Mesodermal cell (in vitro differentiated cells): ENCODE measurements at regions not wholly inside any gene's neighbourhood (a gene's known extent, or its start where the extent isn't known, plus 50 kb on each side); places are given as distances from the start of the nearest gene placed in this dataset.
"Not testable (repeated sequence)": the region's sequence is repeated elsewhere in the genome, so short reads cannot be mapped to it uniquely, and the experiment has no call there.

Source experiments
- H3K27ac ChIP-seq: 2 replicates; pipeline ENCODE4 v1.7.0; 2013; ENCODE audit warnings: mild to moderate bottlenecking, low read depth, low read length, moderate library complexity; ENCODE audit not compliant: severe bottlenecking
- H3K36me3 ChIP-seq: 2 replicates; pipeline ENCODE4 v1.7.1; 2013; ENCODE audit warnings: mild to moderate bottlenecking, low read length, moderate library complexity; ENCODE audit not compliant: control insufficient read depth, insufficient read depth
- H3K4me1 ChIP-seq: one replicate; pipeline ENCODE4 v1.7.1; 2013; ENCODE audit warnings: mild to moderate bottlenecking, low read length; ENCODE audit not compliant: insufficient read depth, control insufficient read depth, poor library complexity, severe bottlenecking
- H3K4me3 ChIP-seq: 2 replicates; pipeline ENCODE4 v1.7.0; 2013; ENCODE audit warnings: low read length, control low read depth, mild to moderate bottlenecking; ENCODE audit not compliant: insufficient read depth, poor library complexity, severe bottlenecking; ENCODE audit errors: extremely low read depth
- H3K9me3 ChIP-seq: 2 replicates; pipeline ENCODE4 v1.7.1; 2013; ENCODE audit warnings: mild to moderate bottlenecking, low read length, moderate library complexity; ENCODE audit not compliant: control insufficient read depth
- WGBS, 2 experiments: methylation state at CpG; one replicate each; pipeline ENCODE4 v1.1.5; 2013; ENCODE audit warnings: missing lambda C conversion rate in 2 of 2; ENCODE audit not compliant: insufficient coverage in 2 of 2; 5-methylcytosine and 5-hydroxymethylcytosine counted together

DNA sequence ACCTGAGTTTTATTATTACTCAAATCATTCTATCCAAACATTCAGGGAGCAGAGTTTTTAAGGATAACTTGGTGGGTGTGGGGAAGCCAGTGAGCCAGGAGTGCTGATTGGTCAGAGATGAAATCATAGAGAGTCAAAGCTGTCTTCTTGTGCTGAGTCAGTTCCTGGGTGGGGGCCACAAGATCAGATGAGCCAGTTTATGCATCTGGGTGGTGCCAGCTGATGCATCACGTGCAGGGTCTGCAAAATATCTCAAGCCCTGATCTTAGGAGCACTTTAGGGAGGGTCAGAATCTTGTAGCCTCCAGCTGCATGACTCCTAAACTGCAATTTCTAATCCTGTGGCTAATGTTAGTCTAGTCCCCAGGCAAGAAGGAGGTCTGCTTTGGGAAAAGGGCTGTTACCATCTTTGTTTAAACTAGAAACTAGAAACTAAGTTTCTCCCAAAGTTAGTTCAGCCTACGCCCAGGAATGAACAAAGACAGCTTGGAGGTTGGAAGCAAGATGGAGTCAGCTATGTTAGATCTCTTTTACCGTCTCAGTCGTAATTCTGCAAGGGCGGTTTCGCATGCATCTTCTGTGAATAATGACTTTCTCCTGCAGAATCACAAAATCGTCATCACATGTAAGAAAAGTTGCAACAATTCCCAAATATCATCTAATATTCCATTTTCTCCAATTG lies 97.5 kb downstream of the ZNF664 start:
- Histone ChIP-seq H3K4me1 (peaks cover 28% of the 10 kb centered on the region), H3K9me3 (peaks cover 12% of the 10 kb centered on the region)
- H3K36me3 ChIP-seq, H3K27ac ChIP-seq, H3K4me3 ChIP-seq: not testable (repeated sequence)
- 87 to 88% methylated on average over 5 to 7 of the region's 7 CpGs for WGBS, 2 experiments

DNA sequence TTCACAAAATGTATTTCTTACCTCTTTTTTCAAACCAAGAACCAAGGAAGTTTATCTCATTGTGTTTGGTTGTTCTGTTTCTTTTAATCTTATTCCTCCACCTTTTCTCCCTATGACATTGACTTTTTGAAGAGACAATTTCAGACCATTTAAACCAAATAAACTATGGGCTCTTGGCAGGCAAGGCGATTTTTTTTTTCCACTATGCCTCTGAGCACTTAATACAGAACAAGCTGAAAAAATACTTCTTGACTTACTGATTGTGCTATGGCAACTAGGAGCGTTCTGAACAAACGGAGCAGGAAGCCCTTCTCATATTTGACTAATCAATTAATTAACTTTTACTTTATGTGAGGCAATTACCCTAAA lies 98.0 kb downstream of the ZNF664 start:
- peaks cover 33% of the 10 kb centered on the region for H3K4me1 ChIP-seq
- H3K9me3 ChIP-seq = peaks cover 11% of the 10 kb centered on the region
- no peaks in the 10 kb centered on the region for H3K36me3 ChIP-seq
- H3K27ac ChIP-seq = no peak overlapping the region
- 92 to 100% methylated on average over 1 to 3 of the region's 3 CpGs for WGBS, 2 experiments
- no peak overlapping the region for H3K4me3 ChIP-seq

DNA sequence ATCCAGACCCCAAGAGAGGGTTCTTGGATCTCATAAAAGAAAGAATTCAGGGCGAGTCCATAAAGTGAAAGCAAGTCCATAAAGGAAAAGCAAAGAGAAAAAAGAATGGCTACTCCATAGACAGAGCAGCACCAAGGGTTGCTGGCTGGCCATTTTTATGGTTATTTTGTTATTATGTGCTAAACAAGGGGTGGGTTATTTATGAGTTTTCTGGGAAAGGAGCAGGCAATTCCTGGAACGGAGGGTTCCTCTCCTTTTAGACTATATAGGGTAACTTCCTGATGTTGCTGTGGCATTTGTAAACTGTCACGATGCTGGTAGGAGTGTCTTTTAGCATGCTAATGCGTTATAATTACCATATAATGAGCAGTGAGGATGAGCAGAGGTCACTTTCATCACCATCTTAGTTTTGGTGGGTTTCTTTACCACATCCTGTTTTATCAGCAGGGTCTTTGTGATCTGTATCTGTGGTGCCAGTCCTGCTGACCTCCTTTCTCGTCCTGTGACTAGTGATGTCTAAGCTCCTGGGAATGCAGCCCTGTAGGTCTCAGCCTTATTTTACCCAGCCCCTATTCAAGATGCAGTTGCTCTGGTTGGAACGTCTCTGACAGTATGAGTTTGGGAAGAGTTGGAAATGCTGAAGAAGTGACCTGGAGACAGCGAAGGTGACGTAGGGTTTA lies 100.5 kb downstream of the ZNF664 start:
- Histone ChIP-seq H3K36me3 (no peaks in the 10 kb centered on the region), H3K9me3 (no peaks in the 10 kb centered on the region), H3K4me3 (no peak overlapping the region), H3K27ac (peak overlapping the region; percentile 54), H3K4me1 (peaks cover 48% of the 10 kb centered on the region)
- WGBS, 2 experiments = 60 to 77% methylated on average over 4 to 6 of the region's 8 CpGs

DNA sequence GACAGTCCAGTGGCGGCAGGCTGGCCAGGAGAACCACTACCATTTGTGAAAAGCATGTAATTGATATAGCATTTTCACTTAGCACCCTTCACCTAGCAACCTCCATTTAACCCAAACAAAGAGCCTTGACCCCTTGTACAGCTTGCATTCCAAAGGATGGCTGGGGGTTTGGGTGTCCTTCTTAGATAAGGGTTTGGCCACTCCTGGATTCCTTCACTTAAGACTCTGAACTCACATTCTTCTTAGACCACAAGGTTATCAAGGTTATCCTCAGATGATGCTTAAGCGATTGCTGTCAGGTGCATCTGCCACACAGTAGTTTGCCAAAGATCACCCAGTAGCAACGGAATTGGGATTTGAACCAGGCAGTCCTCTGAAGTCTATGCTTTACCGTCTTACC lies 102.8 kb downstream of the ZNF664 start:
- Histone ChIP-seq H3K27ac (no peak overlapping the region), H3K36me3 (no peaks in the 10 kb centered on the region), H3K4me3 (no peak overlapping the region), H3K4me1 (peaks cover 48% of the 10 kb centered on the region), H3K9me3 (no peaks in the 10 kb centered on the region)
- WGBS, 2 experiments = 97 to 99% methylated on average over 3 of the region's 4 CpGs

DNA sequence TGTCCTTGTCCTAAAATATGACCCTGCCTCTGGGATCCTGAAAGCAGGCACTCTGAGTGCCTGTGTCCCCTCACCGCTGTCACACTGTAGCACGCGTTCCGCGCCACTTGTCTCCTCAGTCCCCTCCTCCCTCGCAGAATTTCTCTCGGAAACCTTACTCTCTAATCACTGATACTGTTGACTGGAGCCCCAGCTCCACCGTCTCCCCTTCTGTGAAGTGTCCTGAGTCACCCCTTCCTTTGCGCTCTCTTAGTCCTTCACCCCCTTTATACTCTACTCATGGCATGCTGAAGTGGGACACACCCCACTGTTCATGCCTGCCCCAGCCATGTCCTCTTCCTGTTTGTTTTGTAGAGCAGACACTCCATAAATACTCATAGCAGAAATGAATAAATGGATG lies 104.7 kb downstream of the ZNF664 start:
- H3K36me3 ChIP-seq = no peaks in the 10 kb centered on the region
- no peaks in the 10 kb centered on the region for H3K9me3 ChIP-seq
- no peak overlapping the region for H3K4me3 ChIP-seq
- H3K4me1 ChIP-seq = peaks cover 38% of the 10 kb centered on the region
- 89 to 97% methylated on average over 8 to 9 of the region's 9 CpGs for WGBS, 2 experiments
- no peak overlapping the region for H3K27ac ChIP-seq

DNA sequence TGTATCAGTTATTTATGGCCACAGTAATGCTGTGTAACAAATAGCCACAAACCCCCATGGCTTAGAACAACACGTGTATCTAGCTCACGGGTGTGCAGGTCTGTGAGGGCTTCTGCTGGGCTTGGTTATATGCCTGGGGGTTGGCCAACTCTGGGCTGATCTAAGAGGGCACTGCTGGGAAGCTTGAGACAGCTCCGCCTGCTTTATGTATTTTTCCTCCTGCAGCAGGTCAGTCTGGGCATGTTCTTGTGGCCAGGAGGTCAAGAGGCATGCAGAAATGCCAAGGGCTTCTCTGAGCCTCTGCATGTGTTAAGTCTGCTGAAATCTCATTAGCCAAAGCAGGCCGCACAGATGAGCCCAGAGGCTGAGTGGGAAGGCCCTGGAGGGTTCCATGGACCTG lies 105.8 kb downstream of the ZNF664 start:
- Histone ChIP-seq H3K27ac (no peak overlapping the region), H3K9me3 (no peaks in the 10 kb centered on the region), H3K4me1 (peaks cover 28% of the 10 kb centered on the region), H3K4me3 (no peak overlapping the region), H3K36me3 (no peaks in the 10 kb centered on the region)
- WGBS, 2 experiments = 96 to 97% methylated on average over 4 of the region's 4 CpGs

DNA sequence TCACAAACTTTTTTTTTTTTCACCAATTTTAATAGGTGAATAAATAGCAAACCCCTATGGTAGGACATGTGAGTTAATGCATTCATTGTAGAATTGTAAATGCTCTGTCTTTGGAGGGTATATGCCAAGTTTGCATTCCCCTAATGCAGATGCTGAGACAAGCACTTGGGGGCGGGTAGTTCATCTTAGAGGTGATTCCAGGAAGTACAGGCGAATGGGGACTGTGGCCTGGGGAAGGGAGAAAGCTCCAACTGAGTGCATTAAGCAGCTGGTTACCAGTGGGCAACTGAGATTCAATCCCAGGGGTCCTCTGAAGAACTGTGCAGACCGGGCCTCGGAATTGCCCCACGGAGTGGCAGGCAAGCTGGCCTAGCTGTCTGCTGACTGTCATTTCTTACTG lies 107.6 kb downstream of the ZNF664 start:
- H3K36me3 ChIP-seq = no peaks in the 10 kb centered on the region
- H3K9me3 ChIP-seq = no peaks in the 10 kb centered on the region
- H3K27ac ChIP-seq = no peak overlapping the region
- peaks cover 19% of the 10 kb centered on the region for H3K4me1 ChIP-seq
- H3K4me3 ChIP-seq = no peak overlapping the region
- 86 to 87% methylated on average over 4 to 5 of the region's 5 CpGs for WGBS, 2 experiments

DNA sequence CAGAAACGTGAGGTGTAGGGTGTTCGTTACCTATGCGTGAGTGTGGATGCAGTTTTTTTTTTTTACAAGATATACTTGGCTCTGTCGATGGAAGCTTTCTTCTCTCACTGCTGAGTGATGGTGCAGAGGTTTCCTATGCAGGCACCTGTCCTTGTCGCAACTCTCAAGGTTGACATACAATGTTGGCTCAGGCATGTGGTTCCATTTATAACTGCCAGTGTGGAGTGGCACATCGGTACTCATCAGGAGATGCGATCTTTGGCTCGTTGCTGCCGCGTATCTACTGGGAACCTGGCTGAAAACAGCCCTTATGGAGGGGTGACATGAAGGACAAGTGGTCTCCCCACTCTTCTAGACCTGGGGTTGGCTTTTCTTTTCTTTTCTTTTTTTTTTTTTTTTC lies 109.0 kb downstream of the ZNF664 start:
- WGBS, 2 experiments = 91 to 99% methylated on average over 10 of the region's 10 CpGs
- no peaks in the 10 kb centered on the region for H3K36me3 ChIP-seq
- peaks cover 12% of the 10 kb centered on the region for H3K4me1 ChIP-seq
- no peak overlapping the region for H3K27ac ChIP-seq
- no peaks in the 10 kb centered on the region for H3K9me3 ChIP-seq
- H3K4me3 ChIP-seq = no peak overlapping the region

DNA sequence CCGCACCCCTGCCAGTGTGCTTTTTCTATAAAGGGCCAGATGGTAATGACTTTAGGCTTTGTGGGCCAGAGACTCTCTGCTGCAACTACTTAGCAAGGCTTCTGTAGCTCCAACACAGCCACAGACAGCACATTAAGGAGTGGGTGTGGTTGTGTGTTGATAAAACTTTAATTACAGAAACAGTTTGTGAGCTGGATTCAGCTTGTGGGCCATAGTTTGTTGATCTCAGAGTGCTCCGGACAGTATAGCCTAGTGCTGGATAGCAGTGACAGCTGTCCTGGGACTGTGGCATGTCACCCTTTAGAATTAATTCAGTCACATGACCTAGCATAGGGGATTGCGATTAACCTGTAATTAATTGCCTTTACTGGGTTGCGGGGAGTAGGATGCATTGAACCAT lies 109.7 kb downstream of the ZNF664 start:
- no peaks in the 10 kb centered on the region for H3K9me3 ChIP-seq
- peaks cover 5% of the 10 kb centered on the region for H3K4me1 ChIP-seq
- no peaks in the 10 kb centered on the region for H3K36me3 ChIP-seq
- H3K4me3 ChIP-seq = no peak overlapping the region
- H3K27ac ChIP-seq = no peak overlapping the region
- 97 to 100% methylated on average over 4 of the region's 4 CpGs for WGBS, 2 experiments

DNA sequence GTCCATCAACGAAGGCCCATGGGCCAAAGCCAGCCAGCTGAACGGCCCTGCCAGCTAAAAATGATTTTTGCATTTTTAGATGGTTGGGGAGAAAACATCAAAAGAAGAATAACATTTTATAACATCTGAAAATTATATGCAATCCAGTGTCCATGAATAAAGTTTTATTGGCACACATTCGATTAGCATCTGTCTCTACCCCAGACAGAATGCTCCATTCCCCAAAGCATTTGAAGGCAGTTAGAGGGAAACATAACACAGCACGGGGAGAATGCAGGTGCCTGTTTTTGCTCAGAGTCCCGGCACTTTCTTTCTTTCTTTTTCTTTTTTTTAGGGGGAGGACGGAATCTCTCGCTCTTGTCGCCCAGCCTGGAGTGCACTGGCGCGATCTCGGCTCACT lies 110.7 kb downstream of the ZNF664 start:
- Histone ChIP-seq H3K4me3 (no peak overlapping the region), H3K9me3 (no peaks in the 10 kb centered on the region), H3K27ac (no peak overlapping the region), H3K36me3 (no peaks in the 10 kb centered on the region), H3K4me1 (no peaks in the 10 kb centered on the region)
- 90 to 94% methylated on average over 8 to 9 of the region's 11 CpGs for WGBS, 2 experiments
